ENCODE measurements at regions not wholly inside any gene's neighbourhood (a gene's known extent, or its start where the extent isn't known, plus 50 kb on each side); places are given as distances from the start of the nearest gene placed in this dataset.

- no peak for ATAC-seq
- DNase-seq (ENCODE audit: low read depth in 1 of 2, low spot score in 1 of 2): no peak
- H3K4me1 ChIP-seq: no peaks in the 10 kb centered on the region
- no peak overlapping the region for H3K4me2 ChIP-seq
- no peak overlapping the region for H3K4me3 ChIP-seq
- CTCF ChIA-PET: no interaction called here
- H3K27ac ChIP-seq: no peak overlapping the region
- POLR2A ChIA-PET: no interaction called here
- 6% methylated on average over 3 of the region's 3 CpGs for WGBS (ENCODE audit: missing lambda C conversion rate)
- TF ChIP-seq FOSL2 (IDR thresholded peaks at IDR 0.05) (no peak), FOSL2 (CRISPR knock-in tag; IDR thresholded peaks at IDR 0.05) (no peak), NR3C1 (IDR thresholded peaks at IDR 0.05) (no peak), ZSCAN20 (CRISPR knock-in tag; IDR thresholded peaks at IDR 0.05) (no peak), SREBF2 (IDR thresholded peaks at IDR 0.05) (no peak), SMC3 (IDR thresholded peaks at IDR 0.05) (no peak), TP53 (CRISPR knock-in tag; IDR thresholded peaks at IDR 0.05) (no peak), ESRRA (IDR thresholded peaks at IDR 0.05; ENCODE audit: borderline replicate concordance, low read length) (no peak), CTCF (IDR thresholded peaks at IDR 0.05) (no peak), KDM5A (IDR thresholded peaks at IDR 0.05) (no peak), MYC (IDR thresholded peaks at IDR 0.05; ENCODE audit: borderline replicate concordance, low read length) (no peak), JUNB (IDR thresholded peaks at IDR 0.05) (no peak), BCL3 (IDR thresholded peaks at IDR 0.05) (no peak), POLR2A (IDR thresholded peaks at IDR 0.05; ENCODE audit: low read length) (no peak), RARB (CRISPR knock-in tag; IDR thresholded peaks at IDR 0.05) (no peak)
- TF ChIP-seq, protein P1, sequence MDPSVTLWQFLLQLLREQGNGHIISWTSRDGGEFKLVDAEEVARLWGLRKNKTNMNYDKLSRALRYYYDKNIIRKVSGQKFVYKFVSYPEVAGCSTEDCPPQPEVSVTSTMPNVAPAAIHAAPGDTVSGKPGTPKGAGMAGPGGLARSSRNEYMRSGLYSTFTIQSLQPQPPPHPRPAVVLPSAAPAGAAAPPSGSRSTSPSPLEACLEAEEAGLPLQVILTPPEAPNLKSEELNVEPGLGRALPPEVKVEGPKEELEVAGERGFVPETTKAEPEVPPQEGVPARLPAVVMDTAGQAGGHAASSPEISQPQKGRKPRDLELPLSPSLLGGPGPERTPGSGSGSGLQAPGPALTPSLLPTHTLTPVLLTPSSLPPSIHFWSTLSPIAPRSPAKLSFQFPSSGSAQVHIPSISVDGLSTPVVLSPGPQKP (IDR thresholded peaks at IDR 0.05; ENCODE audit: low read depth, low read length): no peak
- no peaks in the 10 kb centered on the region for H3K9me3 ChIP-seq
- FAIRE-seq: no peak
These were observed 461.6 kb upstream of the ISX start for GRCh38 chr22:34604312-34604711.

- no peak for DNase-seq (ENCODE audit: low read depth in 1 of 2, low spot score in 1 of 2)
- no peak overlapping the region for H3K27ac ChIP-seq
- 33% methylated on average over 5 of the region's 5 CpGs for WGBS (ENCODE audit: missing lambda C conversion rate)
- FAIRE-seq: no peak
- no peak for ATAC-seq
- TF ChIP-seq RCOR1 (IDR thresholded peaks at IDR 0.05; ENCODE audit: low read depth, low read length) (no peak), RARB (CRISPR knock-in tag; IDR thresholded peaks at IDR 0.05) (no peak), HEYL (CRISPR knock-in tag; IDR thresholded peaks at IDR 0.05) (no peak), FOSL2 (IDR thresholded peaks at IDR 0.05) (no peak), FOSL2 (CRISPR knock-in tag; IDR thresholded peaks at IDR 0.05) (no peak), MYC (IDR thresholded peaks at IDR 0.05; ENCODE audit: borderline replicate concordance, low read length) (no peak)
- ChIA-PET POLR2A (no interaction called here), CTCF (no interaction called here)
- H3K4me2 ChIP-seq: no peak overlapping the region
- H3K4me1 ChIP-seq: no peaks in the 10 kb centered on the region
- no peaks in the 10 kb centered on the region for H3K9me3 ChIP-seq
- H3K4me3 ChIP-seq: no peak overlapping the region
These were observed 457.9 kb upstream of the ISX start for GRCh38 chr22:34608106-34608505.

DNA sequence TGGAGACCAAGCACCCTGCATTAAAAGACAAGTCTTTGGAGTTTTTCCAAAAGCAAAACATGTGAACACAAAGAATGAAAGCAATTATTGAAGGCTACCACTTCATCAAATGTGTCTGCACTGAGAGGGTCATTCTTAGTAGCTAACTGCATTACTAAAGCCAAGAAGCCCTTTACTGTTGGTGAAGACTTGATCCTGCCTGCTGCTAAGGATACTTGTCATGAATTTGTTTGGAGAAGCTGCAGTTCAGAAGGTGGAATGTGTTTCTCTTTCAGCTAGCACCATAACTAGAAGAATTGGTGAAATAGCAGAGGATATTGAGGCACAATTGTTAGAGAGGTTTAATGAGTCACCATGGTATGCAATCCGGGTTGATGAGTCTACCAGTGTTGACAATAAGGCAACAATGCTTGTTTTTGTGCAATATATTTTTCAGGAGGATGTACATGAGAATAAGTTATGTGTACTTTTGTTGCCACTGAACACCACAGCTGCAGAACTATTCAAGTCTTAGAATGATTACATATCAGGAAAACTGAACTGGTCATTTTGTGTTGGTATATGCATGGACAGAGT, 457.3 kb upstream of the ISX start:
- Histone ChIP-seq H3K4me1 (no peaks in the 10 kb centered on the region), H3K27ac (no peak overlapping the region), H3K9me3 (no peaks in the 10 kb centered on the region), H3K4me2 (no peak overlapping the region), H3K4me3 (no peak overlapping the region)
- TF ChIP-seq HDAC2 (IDR thresholded peaks at IDR 0.05) (no peak), REST (IDR thresholded peaks at IDR 0.05) (no peak)
- TF ChIP-seq, protein P2, sequence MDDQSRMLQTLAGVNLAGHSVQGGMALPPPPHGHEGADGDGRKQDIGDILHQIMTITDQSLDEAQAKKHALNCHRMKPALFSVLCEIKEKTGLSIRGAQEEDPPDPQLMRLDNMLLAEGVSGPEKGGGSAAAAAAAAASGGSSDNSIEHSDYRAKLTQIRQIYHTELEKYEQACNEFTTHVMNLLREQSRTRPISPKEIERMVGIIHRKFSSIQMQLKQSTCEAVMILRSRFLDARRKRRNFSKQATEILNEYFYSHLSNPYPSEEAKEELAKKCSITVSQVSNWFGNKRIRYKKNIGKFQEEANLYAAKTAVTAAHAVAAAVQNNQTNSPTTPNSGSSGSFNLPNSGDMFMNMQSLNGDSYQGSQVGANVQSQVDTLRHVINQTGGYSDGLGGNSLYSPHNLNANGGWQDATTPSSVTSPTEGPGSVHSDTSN (IDR thresholded peaks at IDR 0.05): no peak
- WGBS (ENCODE audit: missing lambda C conversion rate): 5% methylated on average over 1 of the region's 1 CpG
- DNase-seq (ENCODE audit: low read depth in 1 of 2, low spot score in 1 of 2): no peak
- FAIRE-seq: no peak
- no peak for ATAC-seq
- ChIA-PET CTCF (no interaction called here), POLR2A (no interaction called here)
